ENCODE measurements at regions not wholly inside any gene's neighbourhood (a gene's known extent, or its start where the extent isn't known, plus 50 kb on each side); places are given as distances from the start of the nearest gene placed in this dataset.

DNA sequence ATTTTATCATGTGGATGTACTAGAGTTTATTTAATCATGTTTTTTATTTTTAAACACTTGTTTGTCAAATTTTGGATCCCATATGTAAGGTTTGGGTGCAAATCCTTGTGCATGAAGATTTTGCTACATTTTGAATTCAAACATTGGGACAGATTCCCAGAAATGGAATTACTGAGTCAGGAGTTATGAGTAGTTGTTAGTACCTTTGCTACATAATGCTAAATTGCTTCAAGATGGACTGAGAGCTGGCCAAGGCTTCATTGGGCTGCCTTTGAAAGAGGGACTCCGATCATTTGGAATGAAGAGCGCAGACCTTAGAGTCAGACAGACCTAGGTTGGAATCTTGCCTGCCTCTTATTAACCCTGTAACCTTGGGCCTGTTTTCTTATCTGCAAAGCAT, 154.9 kb upstream of the PWP1 start:
- Histone ChIP-seq H3K79me2 (ENCODE audit: insufficient read depth, low read length) (no peaks in the 10 kb centered on the region), H3K4me3 (ENCODE audit: low read depth, low read length, poor library complexity, severe bottlenecking) (no peak overlapping the region), H3K9ac (ENCODE audit: low read length) (no peak overlapping the region), H3K27ac (ENCODE audit: low read depth, low read length, poor library complexity, severe bottlenecking) (no peak overlapping the region), H3K9me3 (ENCODE audit: low read length) (no peaks in the 10 kb centered on the region), H3K9me2 (ENCODE audit: low read depth, low read length) (no peaks in the 10 kb centered on the region), H3K4me1 (ENCODE audit: insufficient read depth, low read length, severe bottlenecking) (no peaks in the 10 kb centered on the region), H4K20me1 (ENCODE audit: insufficient read depth, low read length) (no peaks in the 10 kb centered on the region), H3K36me3 (ENCODE audit: insufficient read depth, low read length) (no peaks in the 10 kb centered on the region), H3F3A (ENCODE audit: insufficient read depth, low read length) (no peaks in the 10 kb centered on the region), H2AFZ (ENCODE audit: low read length) (no peak overlapping the region), H3K27me3 (ENCODE audit: insufficient read depth, low read length) (no peaks in the 10 kb centered on the region), H3K4me2 (ENCODE audit: low read length) (no peak overlapping the region)
- TF ChIP-seq EZH2 (IDR thresholded peaks at IDR 0.05; ENCODE audit: borderline replicate concordance, low read length): no peak
- TF ChIP-seq, protein P1, sequence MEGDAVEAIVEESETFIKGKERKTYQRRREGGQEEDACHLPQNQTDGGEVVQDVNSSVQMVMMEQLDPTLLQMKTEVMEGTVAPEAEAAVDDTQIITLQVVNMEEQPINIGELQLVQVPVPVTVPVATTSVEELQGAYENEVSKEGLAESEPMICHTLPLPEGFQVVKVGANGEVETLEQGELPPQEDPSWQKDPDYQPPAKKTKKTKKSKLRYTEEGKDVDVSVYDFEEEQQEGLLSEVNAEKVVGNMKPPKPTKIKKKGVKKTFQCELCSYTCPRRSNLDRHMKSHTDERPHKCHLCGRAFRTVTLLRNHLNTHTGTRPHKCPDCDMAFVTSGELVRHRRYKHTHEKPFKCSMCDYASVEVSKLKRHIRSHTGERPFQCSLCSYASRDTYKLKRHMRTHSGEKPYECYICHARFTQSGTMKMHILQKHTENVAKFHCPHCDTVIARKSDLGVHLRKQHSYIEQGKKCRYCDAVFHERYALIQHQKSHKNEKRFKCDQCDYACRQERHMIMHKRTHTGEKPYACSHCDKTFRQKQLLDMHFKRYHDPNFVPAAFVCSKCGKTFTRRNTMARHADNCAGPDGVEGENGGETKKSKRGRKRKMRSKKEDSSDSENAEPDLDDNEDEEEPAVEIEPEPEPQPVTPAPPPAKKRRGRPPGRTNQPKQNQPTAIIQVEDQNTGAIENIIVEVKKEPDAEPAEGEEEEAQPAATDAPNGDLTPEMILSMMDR (IDR thresholded peaks at IDR 0.05; ENCODE audit: low read length): no peak

DNA sequence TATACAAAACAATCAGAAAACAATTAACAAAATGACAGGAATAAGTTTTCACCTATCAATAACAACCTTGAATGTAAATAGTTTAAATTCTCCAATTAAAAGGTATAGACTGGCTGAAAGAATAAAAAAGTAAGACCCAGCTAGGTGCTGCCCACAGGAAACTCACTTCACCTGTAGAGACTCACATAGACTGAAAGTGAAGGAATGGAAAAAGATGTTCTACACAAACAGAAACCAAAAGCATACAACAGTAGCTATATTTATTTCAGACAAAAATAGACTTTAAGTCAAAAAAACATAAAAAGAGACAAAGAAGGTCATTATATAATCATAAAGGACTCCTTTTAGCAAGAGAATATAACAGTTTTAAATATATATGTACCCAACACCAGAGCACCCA, 152.4 kb upstream of the PWP1 start:
- Histone ChIP-seq H2AFZ (ENCODE audit: low read length) (no peak overlapping the region), H3K4me1 (ENCODE audit: insufficient read depth, low read length, severe bottlenecking) (no peaks in the 10 kb centered on the region), H3K36me3 (ENCODE audit: insufficient read depth, low read length) (no peaks in the 10 kb centered on the region), H3K9ac (ENCODE audit: low read length) (no peak overlapping the region), H3K4me2 (ENCODE audit: low read length) (no peak overlapping the region), H3K9me3 (ENCODE audit: low read length) (no peaks in the 10 kb centered on the region), H3K4me3 (ENCODE audit: low read depth, low read length, poor library complexity, severe bottlenecking) (no peak overlapping the region), H4K20me1 (ENCODE audit: insufficient read depth, low read length) (no peaks in the 10 kb centered on the region), H3K79me2 (ENCODE audit: insufficient read depth, low read length) (no peaks in the 10 kb centered on the region), H3K27me3 (ENCODE audit: insufficient read depth, low read length) (no peaks in the 10 kb centered on the region), H3K27ac (ENCODE audit: low read depth, low read length, poor library complexity, severe bottlenecking) (no peak overlapping the region), H3F3A (ENCODE audit: insufficient read depth, low read length) (no peaks in the 10 kb centered on the region), H3K9me2 (ENCODE audit: low read depth, low read length) (no peaks in the 10 kb centered on the region)
- TF ChIP-seq, protein P1 (IDR thresholded peaks at IDR 0.05; ENCODE audit: low read length): no peak
- TF ChIP-seq EZH2 (IDR thresholded peaks at IDR 0.05; ENCODE audit: borderline replicate concordance, low read length): no peak

DNA sequence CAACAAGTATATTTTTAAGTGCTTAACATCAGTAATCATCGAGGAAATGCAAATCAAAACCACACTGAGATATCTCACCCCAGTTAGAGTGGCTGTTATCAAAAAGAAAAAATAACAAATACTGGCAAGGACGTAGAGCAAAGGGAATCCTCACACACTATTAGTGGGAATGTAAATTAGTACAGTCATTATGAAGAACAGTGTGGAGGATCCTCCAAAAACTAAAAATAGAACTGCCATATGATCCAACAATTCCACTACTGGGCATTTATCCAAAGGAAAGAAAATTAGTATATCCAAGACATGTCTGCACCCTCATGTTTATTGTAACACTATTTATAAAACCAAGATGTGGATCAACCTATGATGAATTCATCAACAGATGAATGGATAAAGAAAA, 149.0 kb upstream of the PWP1 start:
- Histone ChIP-seq H3K27me3 (ENCODE audit: insufficient read depth, low read length) (no peaks in the 10 kb centered on the region), H4K20me1 (ENCODE audit: insufficient read depth, low read length) (no peaks in the 10 kb centered on the region), H3K9me3 (ENCODE audit: low read length) (no peaks in the 10 kb centered on the region), H3K27ac (ENCODE audit: low read depth, low read length, poor library complexity, severe bottlenecking) (no peak overlapping the region), H3K36me3 (ENCODE audit: insufficient read depth, low read length) (no peaks in the 10 kb centered on the region), H3K4me2 (ENCODE audit: low read length) (no peak overlapping the region), H3K9ac (ENCODE audit: low read length) (no peak overlapping the region), H3K4me1 (ENCODE audit: insufficient read depth, low read length, severe bottlenecking) (no peaks in the 10 kb centered on the region), H3K4me3 (ENCODE audit: low read depth, low read length, poor library complexity, severe bottlenecking) (no peak overlapping the region), H3K9me2 (ENCODE audit: low read depth, low read length) (no peaks in the 10 kb centered on the region), H2AFZ (ENCODE audit: low read length) (no peak overlapping the region), H3F3A (ENCODE audit: insufficient read depth, low read length) (no peaks in the 10 kb centered on the region), H3K79me2 (ENCODE audit: insufficient read depth, low read length) (no peaks in the 10 kb centered on the region)
- TF ChIP-seq, protein P1 (IDR thresholded peaks at IDR 0.05; ENCODE audit: low read length): no peak
- no peak for TF ChIP-seq EZH2 (IDR thresholded peaks at IDR 0.05; ENCODE audit: borderline replicate concordance, low read length)

All from OCI-LY1 (cell line).